Coronary artery (tissue), 2 donors: ENCODE measurements at regions not wholly inside any gene's neighbourhood (a gene's known extent, or its start where the extent isn't known, plus 50 kb on each side); places are given as distances from the start of the nearest gene placed in this dataset.

ENCODE experiments used
- DNase-seq: peaks from one replicate; pipeline ENCODE4 v3.0.0-alpha.2; 2017; ENCODE audit warnings: low spot score
- H3K27ac ChIP-seq, 2 donors: fragments of 200-600 bp; sonication (generic); one replicate each; pipeline ENCODE4 v1.5.1; 2016 to 2019
- H3K4me3 ChIP-seq: fragments of 200-600 bp; sonication (generic); 2 replicates; pipeline ENCODE4 v1.5.1; 2016; ENCODE audit warnings: mild to moderate bottlenecking, moderate library complexity
- CTCF ChIP-seq: fragments of 200-600 bp; sonication (generic); IDR thresholded peaks from one replicate; pipeline ENCODE4 v1.5.1; 2019; ENCODE audit warnings: antibody characterized with exemption

- H3K4me3 ChIP-seq = no peak overlapping the region
- no peak for DNase-seq
- H3K27ac ChIP-seq = no peak overlapping the region
- TF ChIP-seq CTCF = no peak
These were observed 620.9 kb downstream of the ZWINT start for GRCh38 chr10:55740110-55740509.

- DNase-seq = no peak
- H3K4me3 ChIP-seq = no peak overlapping the region
- no peak for TF ChIP-seq CTCF
- H3K27ac ChIP-seq = no peak overlapping the region
These were observed 626.9 kb downstream of the ZWINT start for GRCh38 chr10:55734112-55734511.

GRCh38 chr10:55704950-55705349, 656.1 kb downstream of the ZWINT start:
- DNase-seq = no peak
- no peak overlapping the region for H3K27ac ChIP-seq
- H3K4me3 ChIP-seq = no peak overlapping the region
- no peak for TF ChIP-seq CTCF

- DNase-seq = no peak
- Histone ChIP-seq H3K27ac (no peak overlapping the region), H3K4me3 (no peak overlapping the region)
- no peak for TF ChIP-seq CTCF
These were observed 692.6 kb downstream of the ZWINT start for GRCh38 chr10:55668326-55668922.

- TF ChIP-seq CTCF = no peak
- Histone ChIP-seq H3K27ac (no peak overlapping the region), H3K4me3 (no peak overlapping the region)
- DNase-seq = no peak
These were observed 707.5 kb downstream of the ZWINT start for GRCh38 chr10:55653531-55653930.

GRCh38 chr10:55641601-55642000, 719.5 kb downstream of the ZWINT start:
- no peak for DNase-seq
- Histone ChIP-seq H3K27ac (no peak overlapping the region), H3K4me3 (no peak overlapping the region)
- no peak for TF ChIP-seq CTCF

- peak; percentile 22 for TF ChIP-seq CTCF
- Histone ChIP-seq H3K4me3 (peak overlapping the region; percentile 71), H3K27ac (no peak overlapping the region)
- no peak for DNase-seq
These were observed 729.9 kb downstream of the ZWINT start for GRCh38 chr10:55631071-55631654.
